ENCODE measurements at regions not wholly inside any gene's neighbourhood (a gene's known extent, or its start where the extent isn't known, plus 50 kb on each side); places are given as distances from the start of the nearest gene placed in this dataset.

- intact Hi-C loops (cut with micrococcal nuclease): loop anchor here (2.0 to 5.0 kb wide), 3 partner anchors 396 to 551 kb away; partner anchors contain the start of gene EIF4E3
Observed at GRCh38 chr3:72271216-72271615, 486.3 kb upstream of the PROK2 start.

GRCh38 chr3:72270730-72271129, 485.8 kb upstream of the PROK2 start:
- intact Hi-C loops (cut with micrococcal nuclease): loop anchor here (1.0 to 5.0 kb wide), 4 partner anchors 292 to 552 kb away; partner anchors contain the start of gene EIF4E3

- intact Hi-C loops (cut with micrococcal nuclease): loop anchor here (1.0 to 5.0 kb wide), 4 partner anchors 292 to 552 kb away; partner anchors contain the start of gene EIF4E3
Observed at GRCh38 chr3:72270072-72270681, 485.2 kb upstream of the PROK2 start.

- intact Hi-C loops (cut with micrococcal nuclease): loop anchor here (5.0 kb wide), 1 partner anchor 337 kb away; no protein-coding TSS in a partner anchor
Observed at GRCh38 chr3:72269475-72269874, 484.5 kb upstream of the PROK2 start.

GRCh38 chr3:72266921-72267524, 482.1 kb upstream of the PROK2 start:
- intact Hi-C loops (cut with micrococcal nuclease): loop anchor here (5.0 kb wide), 1 partner anchor 335 kb away; no protein-coding TSS in a partner anchor

- intact Hi-C loops (cut with micrococcal nuclease): loop anchor here (5.0 kb wide), 1 partner anchor 334 kb away; no protein-coding TSS in a partner anchor
Observed at GRCh38 chr3:72266016-72266370, 481.0 kb upstream of the PROK2 start.

- intact Hi-C loops (cut with micrococcal nuclease): loop anchor here (1.0 to 5.0 kb wide), 2 partner anchors 333 to 390 kb away; no protein-coding TSS in a partner anchor
Observed at GRCh38 chr3:72265256-72266015, 480.5 kb upstream of the PROK2 start.

GRCh38 chr3:72263223-72263990, 478.5 kb upstream of the PROK2 start:
- intact Hi-C loops (cut with micrococcal nuclease): no loop called here

- intact Hi-C loops (cut with micrococcal nuclease): no loop called here
Observed at GRCh38 chr3:72262736-72263135, 477.8 kb upstream of the PROK2 start.

- intact Hi-C loops (cut with micrococcal nuclease): no loop called here
Observed at GRCh38 chr3:72261566-72262564, 476.9 kb upstream of the PROK2 start.

GRCh38 chr3:72260588-72260910, 475.6 kb upstream of the PROK2 start:
- intact Hi-C loops (cut with micrococcal nuclease): no loop called here

- intact Hi-C loops (cut with micrococcal nuclease): no loop called here
Observed at GRCh38 chr3:72259755-72260587, 475.0 kb upstream of the PROK2 start.

- intact Hi-C loops (cut with micrococcal nuclease): no loop called here
Observed at GRCh38 chr3:72258361-72259141, 473.6 kb upstream of the PROK2 start.

GRCh38 chr3:72257738-72258137, 472.8 kb upstream of the PROK2 start:
- intact Hi-C loops (cut with micrococcal nuclease): no loop called here

GRCh38 chr3:72257203-72257602, 472.3 kb upstream of the PROK2 start:
- intact Hi-C loops (cut with micrococcal nuclease): no loop called here

GRCh38 chr3:72256716-72257115, 471.8 kb upstream of the PROK2 start:
- intact Hi-C loops (cut with micrococcal nuclease): no loop called here

GRCh38 chr3:72255791-72256559, 471.0 kb upstream of the PROK2 start:
- intact Hi-C loops (cut with micrococcal nuclease): no loop called here

- intact Hi-C loops (cut with micrococcal nuclease): no loop called here
Observed at GRCh38 chr3:72255191-72255590, 470.2 kb upstream of the PROK2 start.

All from T-helper 1 cell treated with Interleukin-12 subunit alpha and Interleukin-12 subunit beta and Interleukin-4 antibody, amounts not matched to agents 30 ng/mL and 1 ng/mL, for 36 hours (primary cell).